ENCODE measurements at regions not wholly inside any gene's neighbourhood (a gene's known extent, or its start where the extent isn't known, plus 50 kb on each side); places are given as distances from the start of the nearest gene placed in this dataset.

DNA sequence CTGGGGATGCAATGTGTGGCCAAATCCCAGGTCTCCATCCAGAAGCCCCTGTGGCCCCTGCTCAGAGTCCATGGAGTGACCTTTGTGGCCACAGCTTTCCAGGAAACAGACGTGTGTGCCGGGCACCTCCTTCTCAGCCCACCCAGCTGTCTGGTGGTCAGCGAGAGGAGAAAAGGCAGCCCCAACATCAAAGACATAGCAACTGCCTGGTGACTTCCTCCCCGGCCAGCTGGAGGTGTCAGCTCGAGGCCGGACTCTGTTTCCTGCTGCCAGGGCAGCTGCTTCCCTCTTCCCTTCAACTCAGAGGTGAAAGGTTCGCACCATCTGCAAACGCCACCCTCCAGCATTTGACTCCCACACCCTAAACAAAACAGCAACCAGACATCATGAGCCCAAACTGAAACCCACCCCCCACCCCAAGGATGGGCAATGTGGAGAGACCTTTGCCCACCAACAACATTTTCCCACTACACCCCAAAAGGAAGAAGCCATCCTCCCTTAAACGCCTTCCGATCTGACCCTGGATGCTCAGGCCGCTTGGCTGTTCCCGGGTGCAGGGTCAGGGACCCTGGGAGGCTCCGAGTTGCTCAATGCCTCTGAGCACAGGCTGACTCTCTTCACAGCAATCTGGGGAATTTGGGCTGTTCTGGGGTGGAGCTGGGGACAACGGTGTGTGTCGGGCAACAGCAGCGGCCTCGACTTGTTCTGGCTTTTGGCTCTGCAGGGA lies 162.3 kb downstream of the PSMG1 start:
- Histone ChIP-seq H3K9me3 (replicated peaks in 1 of 2; ENCODE audit: control insufficient read depth in 2 of 2, insufficient read depth in 1 of 2, low read depth in 1 of 2, low read length in 2 of 2) (peaks cover 0 to 5% of the 10 kb centered on the region in 2 donors), H4K8ac (ENCODE audit: low read depth, low read length) (peak overlapping the region; percentile 44), H3K18ac (ENCODE audit: low read length) (peak overlapping the region; percentile 81), H3K9ac (ENCODE audit: low read depth, low read length, poor library complexity) (peak overlapping the region; percentile 47), H3K36me3 (replicated peaks in 1 of 2; ENCODE audit: control insufficient read depth in 2 of 2, insufficient read depth in 2 of 2, low read length in 2 of 2) (no peaks in the 10 kb centered on the region), H2BK120ac (ENCODE audit: low read depth, low read length) (no peak overlapping the region), H3K14ac (ENCODE audit: low read length) (no peak overlapping the region), H2AFZ (ENCODE audit: low read length) (peak overlapping the region; percentile 64), H3K4me2 (ENCODE audit: insufficient read depth, low read length, poor library complexity, severe bottlenecking) (no peak overlapping the region), H2AK5ac (ENCODE audit: low read depth, low read length) (peak overlapping the region; percentile 66), H3K4ac (ENCODE audit: low read length) (no peak overlapping the region), H3K4me1 (ENCODE audit: control insufficient read depth in 2 of 2, insufficient read depth in 1 of 2, low read depth in 1 of 2, low read length in 2 of 2) (peaks cover 9 to 13% of the 10 kb centered on the region in 2 donors), H2BK15ac (ENCODE audit: low read length) (peak overlapping the region; percentile 62), H2BK12ac (ENCODE audit: low read length) (peak overlapping the region; percentile 77), H2BK5ac (ENCODE audit: low read length) (no peak overlapping the region), H3K27ac (replicated peaks; ENCODE audit: low read length) (no peak overlapping the region), H3K4me3 (ENCODE audit: low read length in 2 of 2) (no peak overlapping the region), H4K91ac (ENCODE audit: low read depth, low read length, poor library complexity) (peak overlapping the region; percentile 46), H3K79me1 (ENCODE audit: low read depth, low read length) (no peaks in the 10 kb centered on the region), H3K27me3 (ENCODE audit: control insufficient read depth in 3 of 3, insufficient read depth in 3 of 3, low read depth in 1 of 3, low read length in 3 of 3) (no peaks in the 10 kb centered on the region), H3K23ac (ENCODE audit: low read depth, low read length, poor library complexity) (no peak overlapping the region)
- WGBS, 2 donors (ENCODE audit: extremely low coverage in 2 of 2, insufficient read length in 2 of 2, insufficient replicate concordance in 1 of 2) = no CpG with 5 or more reads among the region's 17 CpGs
- DNase-seq (ENCODE audit: low spot score) = no peak

DNA sequence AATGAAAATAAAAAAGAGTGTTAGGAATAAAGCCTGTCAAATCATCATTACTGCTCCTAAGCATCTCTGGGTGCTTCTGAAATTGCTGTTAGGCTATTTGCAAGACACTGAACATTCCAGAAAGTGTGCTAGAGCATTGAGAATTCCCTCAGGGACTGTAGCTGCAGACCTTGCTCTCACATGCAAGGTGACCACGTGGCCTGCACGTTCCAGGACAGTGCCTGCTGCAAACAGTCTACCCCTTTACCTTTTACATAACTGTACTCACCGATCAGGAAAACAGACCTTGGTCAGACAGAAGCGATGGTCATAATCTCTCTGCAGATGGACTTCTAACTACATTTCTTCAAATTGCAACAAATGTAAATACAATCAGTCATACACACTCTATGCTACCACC lies 164.5 kb downstream of the PSMG1 start:
- no CpG with 5 or more reads among the region's 4 CpGs for WGBS, 2 donors (ENCODE audit: extremely low coverage in 2 of 2, insufficient read length in 2 of 2, insufficient replicate concordance in 1 of 2)
- H3K9ac ChIP-seq (ENCODE audit: low read depth, low read length, poor library complexity) = no peak overlapping the region
- DNase-seq (ENCODE audit: low spot score) = no peak
- H3K4ac ChIP-seq (ENCODE audit: low read length) = no peak overlapping the region
- no peak overlapping the region for H4K91ac ChIP-seq (ENCODE audit: low read depth, low read length, poor library complexity)
- no peak overlapping the region for H3K18ac ChIP-seq (ENCODE audit: low read length)
- no peak overlapping the region for H2BK15ac ChIP-seq (ENCODE audit: low read length)
- no peaks in the 10 kb centered on the region for H3K27me3 ChIP-seq (ENCODE audit: control insufficient read depth in 3 of 3, insufficient read depth in 3 of 3, low read depth in 1 of 3, low read length in 3 of 3)
- H2AFZ ChIP-seq (ENCODE audit: low read length) = no peak overlapping the region
- no peak overlapping the region for H3K14ac ChIP-seq (ENCODE audit: low read length)
- H2BK12ac ChIP-seq (ENCODE audit: low read length) = no peak overlapping the region
- H3K79me1 ChIP-seq (ENCODE audit: low read depth, low read length) = no peaks in the 10 kb centered on the region
- H3K4me3 ChIP-seq (ENCODE audit: low read length in 2 of 2) = no peak overlapping the region
- no peaks in the 10 kb centered on the region for H3K9me3 ChIP-seq (replicated peaks in 1 of 2; ENCODE audit: control insufficient read depth in 2 of 2, insufficient read depth in 1 of 2, low read depth in 1 of 2, low read length in 2 of 2)
- no peak overlapping the region for H2BK120ac ChIP-seq (ENCODE audit: low read depth, low read length)
- H3K23ac ChIP-seq (ENCODE audit: low read depth, low read length, poor library complexity) = no peak overlapping the region
- H3K4me2 ChIP-seq (ENCODE audit: insufficient read depth, low read length, poor library complexity, severe bottlenecking) = no peak overlapping the region
- no peak overlapping the region for H3K27ac ChIP-seq (replicated peaks; ENCODE audit: low read length)
- H3K36me3 ChIP-seq (replicated peaks in 1 of 2; ENCODE audit: control insufficient read depth in 2 of 2, insufficient read depth in 2 of 2, low read length in 2 of 2) = no peaks in the 10 kb centered on the region
- H4K8ac ChIP-seq (ENCODE audit: low read depth, low read length) = no peak overlapping the region
- H3K4me1 ChIP-seq (ENCODE audit: control insufficient read depth in 2 of 2, insufficient read depth in 1 of 2, low read depth in 1 of 2, low read length in 2 of 2) = peaks cover 9 to 13% of the 10 kb centered on the region in 2 donors
- H2AK5ac ChIP-seq (ENCODE audit: low read depth, low read length) = no peak overlapping the region
- no peak overlapping the region for H2BK5ac ChIP-seq (ENCODE audit: low read length)

DNA sequence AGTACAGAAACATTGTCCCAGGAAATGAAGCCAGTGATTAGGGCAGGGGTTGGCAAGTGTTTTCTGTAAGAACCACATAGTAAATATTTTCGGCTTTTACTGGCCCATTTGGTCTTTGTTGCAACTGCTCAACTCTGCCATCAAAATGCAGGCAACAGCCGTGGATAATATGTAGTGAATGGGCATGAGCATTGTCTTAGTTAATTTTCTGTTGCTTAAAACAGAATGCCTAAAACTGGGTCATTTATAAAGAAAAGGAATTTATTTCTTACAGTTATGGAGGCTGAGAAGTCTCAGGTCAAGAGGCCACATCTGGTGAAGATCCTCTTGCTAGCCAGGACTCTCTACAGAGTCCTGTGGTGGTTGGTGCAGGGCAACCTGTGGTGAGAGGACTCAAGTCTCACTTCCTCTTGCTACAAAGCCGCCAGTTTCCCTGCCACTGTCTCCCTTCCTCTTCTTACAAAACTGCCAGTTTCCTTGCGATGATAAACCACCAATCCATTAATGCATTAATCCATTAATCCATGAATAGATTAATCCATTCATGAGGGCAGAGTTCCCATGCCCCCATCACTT lies 166.4 kb downstream of the PSMG1 start:
- Histone ChIP-seq H3K23ac (ENCODE audit: low read depth, low read length, poor library complexity) (no peak overlapping the region), H3K27ac (replicated peaks; ENCODE audit: low read length) (no peak overlapping the region), H3K36me3 (replicated peaks in 1 of 2; ENCODE audit: control insufficient read depth in 2 of 2, insufficient read depth in 2 of 2, low read length in 2 of 2) (no peaks in the 10 kb centered on the region), H3K4me3 (ENCODE audit: low read length in 2 of 2) (no peak overlapping the region), H3K4ac (ENCODE audit: low read length) (no peak overlapping the region), H2AFZ (ENCODE audit: low read length) (no peak overlapping the region), H3K79me1 (ENCODE audit: low read depth, low read length) (no peaks in the 10 kb centered on the region), H2BK12ac (ENCODE audit: low read length) (no peak overlapping the region), H2BK120ac (ENCODE audit: low read depth, low read length) (no peak overlapping the region), H4K91ac (ENCODE audit: low read depth, low read length, poor library complexity) (no peak overlapping the region), H2BK5ac (ENCODE audit: low read length) (no peak overlapping the region), H3K14ac (ENCODE audit: low read length) (no peak overlapping the region), H3K4me1 (ENCODE audit: control insufficient read depth in 2 of 2, insufficient read depth in 1 of 2, low read depth in 1 of 2, low read length in 2 of 2) (peaks cover 6 to 13% of the 10 kb centered on the region in 2 donors), H3K9ac (ENCODE audit: low read depth, low read length, poor library complexity) (no peak overlapping the region), H2AK5ac (ENCODE audit: low read depth, low read length) (no peak overlapping the region), H4K8ac (ENCODE audit: low read depth, low read length) (no peak overlapping the region), H3K4me2 (ENCODE audit: insufficient read depth, low read length, poor library complexity, severe bottlenecking) (no peak overlapping the region), H2BK15ac (ENCODE audit: low read length) (no peak overlapping the region), H3K27me3 (ENCODE audit: control insufficient read depth in 3 of 3, insufficient read depth in 3 of 3, low read depth in 1 of 3, low read length in 3 of 3) (no peaks in the 10 kb centered on the region), H3K9me3 (replicated peaks in 1 of 2; ENCODE audit: control insufficient read depth in 2 of 2, insufficient read depth in 1 of 2, low read depth in 1 of 2, low read length in 2 of 2) (peaks cover 0 to 7% of the 10 kb centered on the region in 2 donors), H3K18ac (ENCODE audit: low read length) (no peak overlapping the region)
- DNase-seq (ENCODE audit: low spot score) = no peak
- no CpG with 5 or more reads among the region's 4 CpGs for WGBS, 2 donors (ENCODE audit: extremely low coverage in 2 of 2, insufficient read length in 2 of 2, insufficient replicate concordance in 1 of 2)

DNA sequence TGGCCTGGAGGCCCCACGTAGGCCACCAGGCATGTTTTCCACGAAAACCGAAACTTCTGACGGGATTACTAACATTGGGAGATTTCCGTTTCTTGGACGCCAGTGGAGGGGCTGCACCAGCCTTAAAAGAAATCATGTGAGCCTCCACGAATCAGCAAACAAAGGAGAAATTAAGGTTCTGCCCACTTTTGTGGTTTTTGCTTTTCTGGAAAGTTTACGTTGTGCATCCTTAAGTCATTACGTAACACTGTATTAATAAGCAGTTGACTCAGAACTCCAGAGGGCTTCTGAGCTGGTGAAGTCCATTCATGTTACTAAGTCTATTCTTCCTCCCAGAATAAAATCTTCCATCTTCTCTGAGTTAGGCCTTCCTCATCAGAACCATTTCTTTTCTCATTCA lies 168.5 kb downstream of the PSMG1 start:
- Histone ChIP-seq H3K9ac (ENCODE audit: low read depth, low read length, poor library complexity) (no peak overlapping the region), H3K4ac (ENCODE audit: low read length) (no peak overlapping the region), H2BK120ac (ENCODE audit: low read depth, low read length) (no peak overlapping the region), H3K18ac (ENCODE audit: low read length) (no peak overlapping the region), H3K9me3 (replicated peaks in 1 of 2; ENCODE audit: control insufficient read depth in 2 of 2, insufficient read depth in 1 of 2, low read depth in 1 of 2, low read length in 2 of 2) (peaks cover 0 to 7% of the 10 kb centered on the region in 2 donors), H2BK5ac (ENCODE audit: low read length) (no peak overlapping the region), H2AK5ac (ENCODE audit: low read depth, low read length) (no peak overlapping the region), H2BK12ac (ENCODE audit: low read length) (no peak overlapping the region), H3K27me3 (ENCODE audit: control insufficient read depth in 3 of 3, insufficient read depth in 3 of 3, low read depth in 1 of 3, low read length in 3 of 3) (no peaks in the 10 kb centered on the region), H3K36me3 (replicated peaks in 1 of 2; ENCODE audit: control insufficient read depth in 2 of 2, insufficient read depth in 2 of 2, low read length in 2 of 2) (no peaks in the 10 kb centered on the region), H3K23ac (ENCODE audit: low read depth, low read length, poor library complexity) (no peak overlapping the region), H3K4me1 (ENCODE audit: control insufficient read depth in 2 of 2, insufficient read depth in 1 of 2, low read depth in 1 of 2, low read length in 2 of 2) (peaks cover 0 to 3% of the 10 kb centered on the region in 2 donors), H3K4me3 (ENCODE audit: low read length in 2 of 2) (no peak overlapping the region), H3K79me1 (ENCODE audit: low read depth, low read length) (no peaks in the 10 kb centered on the region), H3K14ac (ENCODE audit: low read length) (no peak overlapping the region), H4K91ac (ENCODE audit: low read depth, low read length, poor library complexity) (no peak overlapping the region), H3K4me2 (ENCODE audit: insufficient read depth, low read length, poor library complexity, severe bottlenecking) (no peak overlapping the region), H4K8ac (ENCODE audit: low read depth, low read length) (no peak overlapping the region), H2BK15ac (ENCODE audit: low read length) (no peak overlapping the region), H2AFZ (ENCODE audit: low read length) (peak overlapping the region; percentile 34), H3K27ac (replicated peaks; ENCODE audit: low read length) (no peak overlapping the region)
- no peak for DNase-seq (ENCODE audit: low spot score)
- no CpG with 5 or more reads among the region's 9 CpGs for WGBS, 2 donors (ENCODE audit: extremely low coverage in 2 of 2, insufficient read length in 2 of 2, insufficient replicate concordance in 1 of 2)
